Pancreas (tissue), 10 donors: ENCODE measurements at regions not wholly inside any gene's neighbourhood (a gene's known extent, or its start where the extent isn't known, plus 50 kb on each side); places are given as distances from the start of the nearest gene placed in this dataset.

Source experiments
- ATAC-seq, 4 donors: fragments of 200-7000 bp; cut with Tn5 transposase; one replicate each; pipeline versions ENCODE4 v1.8.0 to v1.9.1; 2020; ENCODE audit warnings: mild to moderate bottlenecking in 4 of 4, moderate library complexity in 4 of 4
- DNase-seq, 6 donors: peaks; one replicate each; pipeline ENCODE4 v3.0.0-alpha.2; 2020
- FAIRE-seq: peaks from 2 replicates; lab custom pipeline; 2012; peaks lifted over from hg19 to GRCh38; lab: Jason Lieb, UNC
- H3K27ac ChIP-seq, 4 donors: fragments of 200-600 bp; sonication (generic); 1 replicate in 3 of 4; 2 replicates in 1 of 4; pipeline versions ENCODE4 v1.5.0 to v1.8.0; 2020
- H3K27me3 ChIP-seq, 4 donors: fragments of 200-600 bp; one replicate each; pipeline ENCODE4 v1.8.0; 2021
- H3K36me3 ChIP-seq, 3 donors: fragments of 200-600 bp; sonication (generic) in 1 of 3; one replicate each; pipeline versions ENCODE4 v1.5.0 to v1.8.0; 2020 to 2021
- H3K4me1 ChIP-seq, 3 donors: fragments of 200-600 bp; one replicate each; pipeline ENCODE4 v1.8.0; 2021
- H3K4me3 ChIP-seq, 4 donors: fragments of 200-600 bp; sonication (generic) in 2 of 4; one replicate each; pipeline versions ENCODE4 v1.5.0 to v1.8.0; 2020 to 2021
- H3K9me3 ChIP-seq, 4 donors: fragments of 200-600 bp; one replicate each; pipeline ENCODE4 v1.8.0; 2021
- CTCF ChIP-seq, 4 donors: fragments of 200-600 bp; sonication (generic) in 3 of 4; IDR thresholded peaks; one replicate each; pipeline versions ENCODE4 v1.5.0 to v1.8.0; 2021; ENCODE audit warnings: antibody characterized with exemption in 4 of 4
- WGBS, 2 donors: extraction: QIAGEN DNeasy Blood & Tissue Kit; methylation state at CpG; one replicate each; pipeline ENCODE4 v1.1.7; 2013; 5-methylcytosine and 5-hydroxymethylcytosine counted together
- intact Hi-C, 3 donors: fragments of 100-400 bp; cut with DNase I; formaldehyde crosslinking; loops; one replicate each; pipeline versions ENCODE4 v1.11.1 to v1.14.2; 2022
- donor health status: healthy with polysubstance abuse.
- donor health status: DM: no; HTN: no; CAD: no; lungs with moderate emphysema.
- donor health status: DM: no; HTN: no; CAD: no.
- donor health status: control.
- donor health status: control.
- donor health status: Bipolar disorder and iron deficiency.
- donor health status: DM: yes; HTN: yes; CAD: no.
- donor health status: DM: no; HTN: no; CAD: no.
- donor health status: DM: no; HTN: no; CAD: no.
- donor health status: DM: yes; HTN: yes; CAD: no.

- intact Hi-C loops, result no loop called here
- no peaks in the 10 kb centered on the region for H3K9me3 ChIP-seq
- H3K36me3 ChIP-seq, result no peaks in the 10 kb centered on the region
- FAIRE-seq, result no peak
- DNase-seq, result no peak
- no peaks in the 10 kb centered on the region for H3K4me1 ChIP-seq
- no peak for ATAC-seq
- no peaks in the 10 kb centered on the region for H3K27me3 ChIP-seq
- WGBS, 2 donors, result 58 to 72% methylated on average over 5 of the region's 5 CpGs
- no peak overlapping the region for H3K27ac ChIP-seq
- TF ChIP-seq CTCF (IDR thresholded peaks at IDR 0.05), result no peak
- H3K4me3 ChIP-seq, result no peak overlapping the region
Measured at GRCh38 chr4:164575861-164576260, 178.1 kb upstream of the SMIM31 start.

GRCh38 chr4:164579270-164579942 lies 174.5 kb upstream of the SMIM31 start:
- FAIRE-seq (no peak), ATAC-seq (no peak), DNase-seq (no peak)
- no peaks in the 10 kb centered on the region for H3K9me3 ChIP-seq
- no peak for TF ChIP-seq CTCF (IDR thresholded peaks at IDR 0.05)
- intact Hi-C loops, result no loop called here
- H3K27me3 ChIP-seq, result no peaks in the 10 kb centered on the region
- H3K36me3 ChIP-seq, result no peaks in the 10 kb centered on the region
- no peaks in the 10 kb centered on the region for H3K4me1 ChIP-seq
- H3K27ac ChIP-seq, result no peak overlapping the region
- H3K4me3 ChIP-seq, result no peak overlapping the region
- 48 to 53% methylated on average over 8 of the region's 8 CpGs for WGBS, 2 donors

- DNase-seq (no peak), ATAC-seq (no peak), FAIRE-seq (no peak)
- Histone ChIP-seq H3K4me3 (no peak overlapping the region), H3K36me3 (no peaks in the 10 kb centered on the region), H3K27me3 (no peaks in the 10 kb centered on the region), H3K4me1 (no peaks in the 10 kb centered on the region), H3K27ac (no peak overlapping the region), H3K9me3 (no peaks in the 10 kb centered on the region)
- TF ChIP-seq CTCF (IDR thresholded peaks at IDR 0.05), result no peak
- WGBS, 2 donors, result 51 to 68% methylated on average over 6 of the region's 6 CpGs
- intact Hi-C loops, result no loop called here
Measured at GRCh38 chr4:164591666-164592065, 162.3 kb upstream of the SMIM31 start.

- TF ChIP-seq CTCF (IDR thresholded peaks at IDR 0.05), result no peak
- H3K9me3 ChIP-seq, result no peaks in the 10 kb centered on the region
- H3K4me3 ChIP-seq, result no peak overlapping the region
- H3K27ac ChIP-seq, result no peak overlapping the region
- WGBS, 2 donors, result 56 to 67% methylated on average over 4 of the region's 4 CpGs
- H3K4me1 ChIP-seq, result no peaks in the 10 kb centered on the region
- DNase-seq (no peak), FAIRE-seq (no peak), ATAC-seq (no peak)
- H3K27me3 ChIP-seq, result no peaks in the 10 kb centered on the region
- intact Hi-C loops, result no loop called here
- no peaks in the 10 kb centered on the region for H3K36me3 ChIP-seq
Measured at GRCh38 chr4:164595751-164596150, 158.2 kb upstream of the SMIM31 start.

GRCh38 chr4:164596318-164596878 lies 157.5 kb upstream of the SMIM31 start:
- Histone ChIP-seq H3K9me3 (no peaks in the 10 kb centered on the region), H3K36me3 (no peaks in the 10 kb centered on the region), H3K27me3 (no peaks in the 10 kb centered on the region), H3K27ac (no peak overlapping the region), H3K4me3 (no peak overlapping the region), H3K4me1 (no peaks in the 10 kb centered on the region)
- ATAC-seq (no peak), DNase-seq (no peak), FAIRE-seq (no peak)
- WGBS, 2 donors, result 73 to 77% methylated on average over 17 of the region's 17 CpGs
- no peak for TF ChIP-seq CTCF (IDR thresholded peaks at IDR 0.05)
- intact Hi-C loops, result no loop called here
